ENCODE measurements at regions not wholly inside any gene's neighbourhood (a gene's known extent, or its start where the extent isn't known, plus 50 kb on each side); places are given as distances from the start of the nearest gene placed in this dataset.

DNA sequence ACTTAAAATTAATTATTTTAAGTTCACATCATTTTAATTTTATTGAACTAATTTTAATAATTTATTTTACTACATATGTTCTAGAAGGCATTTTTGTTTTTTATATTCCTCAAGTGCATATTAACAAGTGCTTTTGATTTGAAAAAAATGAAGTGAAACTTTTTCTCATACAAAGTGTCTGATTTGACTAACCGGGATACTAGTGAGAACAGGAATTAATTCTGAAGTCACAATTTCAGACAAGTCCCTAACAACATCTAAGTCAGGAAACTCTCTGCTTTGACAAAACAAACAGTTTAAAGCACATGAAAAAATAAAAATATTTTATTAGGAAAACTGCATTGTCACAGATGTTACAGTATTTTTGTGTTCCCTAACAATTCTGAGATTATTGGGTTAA is 1166.3 kb upstream of the CITED2 start:
- Histone ChIP-seq H3K79me2 (replicated peaks; ENCODE audit: insufficient read depth, low read length) (no peaks in the 10 kb centered on the region), H2AFZ (ENCODE audit: low read depth, low read length) (no peak overlapping the region), H3K9ac (ENCODE audit: low read length) (no peak overlapping the region)

GRCh38 chr6:140538926-140539325 is 1164.5 kb upstream of the CITED2 start:
- H3K4me3 ChIP-seq (ENCODE audit: low read length) = no peak overlapping the region
- H3K27ac ChIP-seq (ENCODE audit: low read length) = no peak overlapping the region
- no peaks in the 10 kb centered on the region for H3F3A ChIP-seq (ENCODE audit: insufficient read depth, low read length, poor library complexity, severe bottlenecking)
- no peak overlapping the region for H2AFZ ChIP-seq (ENCODE audit: low read depth, low read length)
- no peaks in the 10 kb centered on the region for H3K79me2 ChIP-seq (replicated peaks; ENCODE audit: insufficient read depth, low read length)
- H3K9me2 ChIP-seq (ENCODE audit: insufficient read depth, low read length) = no peaks in the 10 kb centered on the region
- TF ChIP-seq SMC3 (conservative IDR thresholded peaks at IDR 0.05; ENCODE audit: poor library complexity) = no peak
- no peak for TF ChIP-seq MXI1 (conservative IDR thresholded peaks at IDR 0.05; ENCODE audit: poor library complexity, severe bottlenecking)
- TF ChIP-seq RAD21 (conservative IDR thresholded peaks at IDR 0.05) = no peak
- TF ChIP-seq EZH2 (IDR thresholded peaks at IDR 0.05; ENCODE audit: borderline replicate concordance, insufficient read depth, low read length, poor library complexity, severe bottlenecking) = no peak
- TF ChIP-seq, protein P1, sequence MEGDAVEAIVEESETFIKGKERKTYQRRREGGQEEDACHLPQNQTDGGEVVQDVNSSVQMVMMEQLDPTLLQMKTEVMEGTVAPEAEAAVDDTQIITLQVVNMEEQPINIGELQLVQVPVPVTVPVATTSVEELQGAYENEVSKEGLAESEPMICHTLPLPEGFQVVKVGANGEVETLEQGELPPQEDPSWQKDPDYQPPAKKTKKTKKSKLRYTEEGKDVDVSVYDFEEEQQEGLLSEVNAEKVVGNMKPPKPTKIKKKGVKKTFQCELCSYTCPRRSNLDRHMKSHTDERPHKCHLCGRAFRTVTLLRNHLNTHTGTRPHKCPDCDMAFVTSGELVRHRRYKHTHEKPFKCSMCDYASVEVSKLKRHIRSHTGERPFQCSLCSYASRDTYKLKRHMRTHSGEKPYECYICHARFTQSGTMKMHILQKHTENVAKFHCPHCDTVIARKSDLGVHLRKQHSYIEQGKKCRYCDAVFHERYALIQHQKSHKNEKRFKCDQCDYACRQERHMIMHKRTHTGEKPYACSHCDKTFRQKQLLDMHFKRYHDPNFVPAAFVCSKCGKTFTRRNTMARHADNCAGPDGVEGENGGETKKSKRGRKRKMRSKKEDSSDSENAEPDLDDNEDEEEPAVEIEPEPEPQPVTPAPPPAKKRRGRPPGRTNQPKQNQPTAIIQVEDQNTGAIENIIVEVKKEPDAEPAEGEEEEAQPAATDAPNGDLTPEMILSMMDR (IDR thresholded peaks at IDR 0.05; ENCODE audit: poor library complexity, severe bottlenecking) = no peak
- no peak for TF ChIP-seq REST (IDR thresholded peaks at IDR 0.05; ENCODE audit: borderline replicate concordance)
- no peak for TF ChIP-seq TAF1 (IDR thresholded peaks at IDR 0.05; ENCODE audit: low read depth)
- no peak for TF ChIP-seq EP300 (conservative IDR thresholded peaks at IDR 0.05; ENCODE audit: poor library complexity, severe bottlenecking)
- no peak for TF ChIP-seq POLR2AphosphoS5 (IDR thresholded peaks at IDR 0.05)
- H3K36me3 ChIP-seq (ENCODE audit: insufficient read depth, low read length) = no peaks in the 10 kb centered on the region
- H3K9ac ChIP-seq (ENCODE audit: low read length) = no peak overlapping the region
- no peaks in the 10 kb centered on the region for H4K20me1 ChIP-seq (ENCODE audit: insufficient read depth)
- H3K4me2 ChIP-seq (ENCODE audit: low read length) = no peak overlapping the region
- H3K9me3 ChIP-seq (ENCODE audit: low read length) = no peaks in the 10 kb centered on the region
- no peaks in the 10 kb centered on the region for H3K27me3 ChIP-seq (ENCODE audit: insufficient read depth, low read depth, low read length)

More for the DNA sequence above, 1166.3 kb upstream of the CITED2 start:
- Histone ChIP-seq H3K27me3 (ENCODE audit: insufficient read depth, low read depth, low read length) (no peaks in the 10 kb centered on the region), H3K4me3 (ENCODE audit: low read length) (no peak overlapping the region), H3K9me3 (ENCODE audit: low read length) (no peaks in the 10 kb centered on the region), H3K27ac (ENCODE audit: low read length) (no peak overlapping the region), H4K20me1 (ENCODE audit: insufficient read depth) (no peaks in the 10 kb centered on the region), H3K36me3 (ENCODE audit: insufficient read depth, low read length) (no peaks in the 10 kb centered on the region), H3F3A (ENCODE audit: insufficient read depth, low read length, poor library complexity, severe bottlenecking) (no peaks in the 10 kb centered on the region), H3K4me2 (ENCODE audit: low read length) (no peak overlapping the region), H3K9me2 (ENCODE audit: insufficient read depth, low read length) (no peaks in the 10 kb centered on the region)
- TF ChIP-seq REST (IDR thresholded peaks at IDR 0.05; ENCODE audit: borderline replicate concordance) (no peak), POLR2AphosphoS5 (IDR thresholded peaks at IDR 0.05) (no peak), MXI1 (conservative IDR thresholded peaks at IDR 0.05; ENCODE audit: poor library complexity, severe bottlenecking) (no peak), EZH2 (IDR thresholded peaks at IDR 0.05; ENCODE audit: borderline replicate concordance, insufficient read depth, low read length, poor library complexity, severe bottlenecking) (no peak), TAF1 (IDR thresholded peaks at IDR 0.05; ENCODE audit: low read depth) (no peak), RAD21 (conservative IDR thresholded peaks at IDR 0.05) (no peak), EP300 (conservative IDR thresholded peaks at IDR 0.05; ENCODE audit: poor library complexity, severe bottlenecking) (no peak), SMC3 (conservative IDR thresholded peaks at IDR 0.05; ENCODE audit: poor library complexity) (no peak)
- TF ChIP-seq, protein P1 (IDR thresholded peaks at IDR 0.05; ENCODE audit: poor library complexity, severe bottlenecking) = no peak

Data from neural cell (in vitro differentiated cells).